ENCODE measurements at regions not wholly inside any gene's neighbourhood (a gene's known extent, or its start where the extent isn't known, plus 50 kb on each side); places are given as distances from the start of the nearest gene placed in this dataset.
"Not testable (repeated sequence)": the region's sequence is repeated elsewhere in the genome, so short reads cannot be mapped to it uniquely, and the experiment has no call there.

- no peaks in the 10 kb centered on the region for H3K4me1 ChIP-seq
- TF ChIP-seq POLR2A (IDR thresholded peaks at IDR 0.05) = no peak
- no peak for TF ChIP-seq CTCF (IDR thresholded peaks at IDR 0.05)
- DNase-seq = no peak
- 88 to 94% methylated on average over 4 of the region's 4 CpGs for WGBS, 2 donors
- no peaks in the 10 kb centered on the region for H3K36me3 ChIP-seq (ENCODE audit: low read depth, missing control alignments)
- no peaks in the 10 kb centered on the region for H3K9me3 ChIP-seq
- no peaks in the 10 kb centered on the region for H3K27me3 ChIP-seq
- no peak overlapping the region for H3K27ac ChIP-seq
- H3K4me3 ChIP-seq = no peak overlapping the region
- intact Hi-C loops (cut with DNase I; ENCODE audit: low total_unique reads) = no loop called here
These were observed 1421.7 kb downstream of the GRIK2 start for GRCh38 chr6:102815207-102815606.

GRCh38 chr6:102813489-102814275 is 1420.2 kb downstream of the GRIK2 start:
- Histone ChIP-seq H3K9me3 (no peaks in the 10 kb centered on the region), H3K27me3 (no peaks in the 10 kb centered on the region), H3K36me3 (ENCODE audit: low read depth, missing control alignments) (no peaks in the 10 kb centered on the region), H3K4me1 (no peaks in the 10 kb centered on the region), H3K4me3 (no peak overlapping the region), H3K27ac (no peak overlapping the region)
- TF ChIP-seq POLR2A (IDR thresholded peaks at IDR 0.05) = no peak
- no peak for TF ChIP-seq CTCF (IDR thresholded peaks at IDR 0.05)
- intact Hi-C loops (cut with DNase I; ENCODE audit: low total_unique reads) = no loop called here
- no peak for DNase-seq
- WGBS, 2 donors = 93 to 94% methylated on average over 11 of the region's 11 CpGs

GRCh38 chr6:102812242-102812641 is 1418.7 kb downstream of the GRIK2 start:
- intact Hi-C loops (cut with DNase I; ENCODE audit: low total_unique reads) = no loop called here
- WGBS, 2 donors = 72% methylated on average over 3 of the region's 3 CpGs
- H3K36me3 ChIP-seq (ENCODE audit: low read depth, missing control alignments) = no peaks in the 10 kb centered on the region
- H3K4me1 ChIP-seq = no peaks in the 10 kb centered on the region
- no peak for TF ChIP-seq POLR2A (IDR thresholded peaks at IDR 0.05)
- H3K27ac ChIP-seq = no peak overlapping the region
- H3K4me3 ChIP-seq = no peak overlapping the region
- DNase-seq = no peak
- no peaks in the 10 kb centered on the region for H3K9me3 ChIP-seq
- H3K27me3 ChIP-seq = no peaks in the 10 kb centered on the region

GRCh38 chr6:102808944-102809505 is 1415.5 kb downstream of the GRIK2 start:
- H3K9me3 ChIP-seq; H3K36me3 ChIP-seq (ENCODE audit: low read depth, missing control alignments); H3K27ac ChIP-seq; H3K27me3 ChIP-seq; intact Hi-C loops (cut with DNase I; ENCODE audit: low total_unique reads); H3K4me3 ChIP-seq; H3K4me1 ChIP-seq; DNase-seq: not testable (repeated sequence)
- WGBS, 2 donors = 92 to 97% methylated on average over 11 of the region's 11 CpGs

- Histone ChIP-seq H3K27ac (no peak overlapping the region), H3K4me1 (peaks cover 4% of the 10 kb centered on the region), H3K36me3 (ENCODE audit: low read depth, missing control alignments) (no peaks in the 10 kb centered on the region), H3K27me3 (no peaks in the 10 kb centered on the region), H3K4me3 (peak overlapping the region; percentile 1 to 23), H3K9me3 (no peaks in the 10 kb centered on the region)
- peak; percentile 24 for DNase-seq
- 28 to 42% methylated on average over 11 to 13 of the region's 13 CpGs for WGBS, 2 donors
- no peak for TF ChIP-seq CTCF (IDR thresholded peaks at IDR 0.05)
- TF ChIP-seq POLR2A (IDR thresholded peaks at IDR 0.05) = no peak
- intact Hi-C loops (cut with DNase I; ENCODE audit: low total_unique reads) = no loop called here
These were observed 1405.5 kb downstream of the GRIK2 start for GRCh38 chr6:102799051-102799450.

All from testis (tissue), 2 donors.